Hepatocyte (in vitro differentiated cells): ENCODE measurements at regions not wholly inside any gene's neighbourhood (a gene's known extent, or its start where the extent isn't known, plus 50 kb on each side); places are given as distances from the start of the nearest gene placed in this dataset.

Experiments used
- DNase-seq: peaks from one replicate; pipeline ENCODE4 v3.0.0-alpha.2; 2016; ENCODE audit warnings: low spot score
- H2AFZ ChIP-seq: fragments of 200-600 bp; sonication (generic); 2 replicates; pipeline ENCODE4 v1.6.0; 2016; ENCODE audit warnings: antibody characterized with exemption, mild to moderate bottlenecking
- H3K27ac ChIP-seq: fragments of 200-600 bp; sonication (generic); 2 replicates; pipeline ENCODE4 v1.5.1; 2016; ENCODE audit warnings: mild to moderate bottlenecking
- H3K27me3 ChIP-seq: fragments of 200-600 bp; sonication (generic); 2 replicates; pipeline ENCODE4 v1.6.1; 2016
- H3K36me3 ChIP-seq: fragments of 200-600 bp; sonication (generic); replicated peaks from 2 replicates; pipeline ENCODE4 v1.5.1; 2016; ENCODE audit warnings: low read depth; ENCODE audit not compliant: insufficient read depth
- H3K4me1 ChIP-seq: fragments of 200-600 bp; sonication (generic); 2 replicates; pipeline ENCODE4 v1.5.1; 2016; ENCODE audit warnings: mild to moderate bottlenecking, moderate library complexity; ENCODE audit not compliant: insufficient read depth
- H3K4me2 ChIP-seq: fragments of 200-600 bp; sonication (generic); 2 replicates; pipeline ENCODE4 v1.6.0; 2016
- H3K4me3 ChIP-seq: fragments of 200-600 bp; sonication (generic); 2 replicates; pipeline ENCODE4 v1.5.1; 2016; ENCODE audit warnings: mild to moderate bottlenecking
- H3K79me2 ChIP-seq: fragments of 200-600 bp; sonication (generic); 2 replicates; pipeline ENCODE4 v1.6.0; 2017; ENCODE audit warnings: mild to moderate bottlenecking
- H3K9me2 ChIP-seq: fragments of 200-600 bp; sonication (generic); replicated peaks from 2 replicates; pipeline ENCODE4 v1.6.0; 2017; ENCODE audit warnings: mild to moderate bottlenecking; ENCODE audit not compliant: insufficient read depth
- H3K9me3 ChIP-seq: fragments of 200-600 bp; sonication (generic); 2 replicates; pipeline ENCODE4 v1.5.1; 2016; ENCODE audit warnings: low read depth, mild to moderate bottlenecking
- H4K20me1 ChIP-seq: fragments of 200-600 bp; sonication (generic); 2 replicates; pipeline ENCODE4 v1.6.0; 2016; ENCODE audit warnings: mild to moderate bottlenecking; ENCODE audit not compliant: insufficient read depth, poor library complexity, severe bottlenecking
- CTCF ChIP-seq: fragments of 200-600 bp; sonication (generic); IDR thresholded peaks from 2 replicates; pipeline ENCODE4 v1.5.1; 2016; ENCODE audit warnings: antibody characterized with exemption, mild to moderate bottlenecking; ENCODE audit not compliant: poor library complexity
- EZH2 ChIP-seq: fragments of 200-600 bp; sonication (generic); IDR thresholded peaks from 2 replicates; pipeline ENCODE4 v1.6.1; 2016; ENCODE audit warnings: antibody characterized with exemption, mild to moderate bottlenecking, borderline replicate concordance
- EZH2phosphoT487 ChIP-seq: fragments of 200-600 bp; sonication (generic); IDR thresholded peaks from one replicate; pipeline ENCODE4 v1.6.1; 2018; ENCODE audit warnings: antibody characterized with exemption, mild to moderate bottlenecking, low read depth, moderate library complexity; ENCODE audit not compliant: unreplicated experiment, severe bottlenecking
- WGBS: methylation state at CpG from one replicate; pipeline ENCODE4 v1.1.6; 2016; ENCODE audit warnings: low lambda C conversion rate; ENCODE audit errors: missing lambda C conversion rate; 5-methylcytosine and 5-hydroxymethylcytosine counted together

GRCh38 chr21:32844653-32845436 is 73.3 kb upstream of the PAXBP1 start:
- TF ChIP-seq EZH2 (no peak), CTCF (no peak), EZH2phosphoT487 (no peak)
- 64% methylated on average over 14 of the region's 14 CpGs for WGBS
- H3K4me2 ChIP-seq, result no peak overlapping the region

GRCh38 chr21:32858628-32859027 is 87.1 kb upstream of the PAXBP1 start:
- H3K4me1 ChIP-seq, result no peaks in the 10 kb centered on the region
- no peak overlapping the region for H3K27ac ChIP-seq
- H2AFZ ChIP-seq, result no peak overlapping the region
- H3K4me3 ChIP-seq, result no peak overlapping the region
- DNase-seq, result no peak
- no peaks in the 10 kb centered on the region for H3K36me3 ChIP-seq
- WGBS, result 92% methylated on average over 4 of the region's 4 CpGs
- H3K9me2 ChIP-seq, result no peaks in the 10 kb centered on the region
- H3K4me2 ChIP-seq, result no peak overlapping the region
- TF ChIP-seq EZH2phosphoT487 (no peak), CTCF (no peak), EZH2 (no peak)
- no peaks in the 10 kb centered on the region for H3K9me3 ChIP-seq
- H3K27me3 ChIP-seq, result peaks cover 13% of the 10 kb centered on the region
- no peaks in the 10 kb centered on the region for H3K79me2 ChIP-seq
- no peaks in the 10 kb centered on the region for H4K20me1 ChIP-seq

More at GRCh38 chr21:32844653-32845436, 73.3 kb upstream of the PAXBP1 start:
- Histone ChIP-seq H3K36me3 (no peaks in the 10 kb centered on the region), H3K27ac (no peak overlapping the region), H2AFZ (no peak overlapping the region), H3K9me3 (no peaks in the 10 kb centered on the region), H3K4me3 (no peak overlapping the region), H3K9me2 (no peaks in the 10 kb centered on the region), H4K20me1 (no peaks in the 10 kb centered on the region), H3K79me2 (no peaks in the 10 kb centered on the region), H3K4me1 (no peaks in the 10 kb centered on the region), H3K27me3 (peaks cover 23% of the 10 kb centered on the region)
- DNase-seq, result peak; percentile 19

- DNase-seq, result no peak
- Histone ChIP-seq H3K9me2 (no peaks in the 10 kb centered on the region), H3K9me3 (no peaks in the 10 kb centered on the region), H3K79me2 (no peaks in the 10 kb centered on the region), H2AFZ (no peak overlapping the region), H3K4me3 (no peak overlapping the region), H3K36me3 (no peaks in the 10 kb centered on the region), H3K4me2 (no peak overlapping the region), H3K27me3 (peaks cover 21% of the 10 kb centered on the region), H3K27ac (no peak overlapping the region), H3K4me1 (no peaks in the 10 kb centered on the region), H4K20me1 (no peaks in the 10 kb centered on the region)
- TF ChIP-seq EZH2 (no peak), EZH2phosphoT487 (no peak), CTCF (no peak)
Measured at GRCh38 chr21:32860399-32860798, 88.8 kb upstream of the PAXBP1 start.
